Osteocyte (in vitro differentiated cells): ENCODE measurements at regions not wholly inside any gene's neighbourhood (a gene's known extent, or its start where the extent isn't known, plus 50 kb on each side); places are given as distances from the start of the nearest gene placed in this dataset.

ENCODE experiments used
- DNase-seq: peaks from one replicate; pipeline ENCODE4 v3.0.0; 2021; ENCODE audit warnings: mixed read lengths; ENCODE audit not compliant: unreplicated experiment; ENCODE audit errors: extremely low spot score
- H3K27ac Mint-ChIP-seq: one replicate; pipeline ENCODE4 v1.8.0; 2021; ENCODE audit warnings: mild to moderate bottlenecking, mixed read lengths; ENCODE audit not compliant: unreplicated experiment
- H3K27me3 Mint-ChIP-seq: one replicate; pipeline ENCODE4 v1.8.0; 2021; ENCODE audit warnings: mixed read lengths; ENCODE audit not compliant: unreplicated experiment
- H3K36me3 Mint-ChIP-seq: one replicate; pipeline ENCODE4 v1.8.0; 2021; ENCODE audit warnings: mixed read lengths; ENCODE audit not compliant: unreplicated experiment
- H3K4me1 Mint-ChIP-seq: one replicate; pipeline ENCODE4 v1.8.0; 2021; ENCODE audit warnings: mixed read lengths; ENCODE audit not compliant: unreplicated experiment
- H3K4me3 Mint-ChIP-seq: one replicate; pipeline ENCODE4 v1.8.0; 2021; ENCODE audit warnings: mild to moderate bottlenecking, moderate library complexity, mixed read lengths; ENCODE audit not compliant: unreplicated experiment
- H3K9me3 Mint-ChIP-seq: one replicate; pipeline ENCODE4 v1.8.0; 2021; ENCODE audit warnings: mixed read lengths; ENCODE audit not compliant: unreplicated experiment
- CTCF ChIP-seq: fragments of 200-600 bp; sonication (generic); IDR thresholded peaks from 2 replicates; pipeline ENCODE4 v1.5.0; 2021; ENCODE audit warnings: antibody characterized with exemption, mild to moderate bottlenecking, moderate library complexity

GRCh38 chr18:4510160-4510559 lies 55.1 kb upstream of the DLGAP1 start:
- DNase-seq, result no peak
- Mint-ChIP-seq H3K9me3 (peaks cover 33% of the 10 kb centered on the region), H3K4me3 (no peak overlapping the region), H3K36me3 (no peaks in the 10 kb centered on the region), H3K27ac (no peak overlapping the region), H3K27me3 (no peaks in the 10 kb centered on the region), H3K4me1 (no peaks in the 10 kb centered on the region)
- no peak for TF ChIP-seq CTCF
